Tibial nerve (tissue), 4 donors: ENCODE measurements at regions not wholly inside any gene's neighbourhood (a gene's known extent, or its start where the extent isn't known, plus 50 kb on each side); places are given as distances from the start of the nearest gene placed in this dataset.

Experiments
- DNase-seq, 2 donors: peaks; one replicate each; pipeline ENCODE4 v3.0.0-alpha.2; 2019; ENCODE audit warnings: low spot score in 2 of 2
- H3K27ac ChIP-seq, 4 donors: fragments of 200-600 bp; sonication (generic) in 3 of 4; one replicate each; pipeline ENCODE4 v1.5.1; 2017 to 2019; ENCODE audit warnings: mild to moderate bottlenecking in 1 of 4
- H3K27me3 ChIP-seq, 2 donors: fragments of 200-600 bp; sonication (generic) in 1 of 2; one replicate each; pipeline versions ENCODE4 v1.5.1 to v1.6.0; 2017 to 2019
- H3K36me3 ChIP-seq, 3 donors: fragments of 200-600 bp; sonication (generic); one replicate each; pipeline ENCODE4 v1.5.1; 2018 to 2019
- H3K4me1 ChIP-seq, 4 donors: fragments of 200-600 bp; sonication (generic) in 3 of 4; one replicate each; pipeline ENCODE4 v1.5.1; 2017 to 2019
- H3K4me3 ChIP-seq, 4 donors: fragments of 200-600 bp; sonication (generic) in 3 of 4; one replicate each; pipeline ENCODE4 v1.5.1; 2017 to 2019; ENCODE audit warnings: mild to moderate bottlenecking in 1 of 4, moderate library complexity in 1 of 4
- H3K9me3 ChIP-seq, 4 donors: fragments of 200-600 bp; sonication (generic) in 3 of 4; one replicate each; pipeline ENCODE4 v1.5.1; 2017 to 2019
- CTCF ChIP-seq, 5 experiments: fragments of 200-600 bp in 3 of 5; fragments of 450-650 bp in 2 of 5; sonication (generic) in 3 of 5; IDR thresholded peaks; one replicate each; pipeline ENCODE4 v1.5.1; 2016 to 2019; ENCODE audit warnings: antibody characterized with exemption in 5 of 5, mild to moderate bottlenecking in 3 of 5, moderate library complexity in 2 of 5
- EP300 ChIP-seq, 2 donors: sonication (generic); formaldehyde crosslinking; IDR thresholded peaks; one replicate each; pipeline ENCODE4 v1.6.1; 2017; ENCODE audit warnings: antibody characterized with exemption in 2 of 2, mild to moderate bottlenecking in 1 of 2
- POLR2A ChIP-seq, 2 donors: fragments of 450-650 bp; IDR thresholded peaks; one replicate each; pipeline ENCODE4 v1.6.1; 2017; ENCODE audit warnings: antibody characterized with exemption in 2 of 2, mild to moderate bottlenecking in 2 of 2, moderate library complexity in 2 of 2
- WGBS, 2 donors: methylation state at CpG; one replicate each; pipeline ENCODE4 v1.1.5; 2018; 5-methylcytosine and 5-hydroxymethylcytosine counted together

- H3K27ac ChIP-seq = no peak overlapping the region
- no peaks in the 10 kb centered on the region for H3K36me3 ChIP-seq
- DNase-seq = no peak
- H3K4me1 ChIP-seq = no peaks in the 10 kb centered on the region
- H3K9me3 ChIP-seq = no peaks in the 10 kb centered on the region
- H3K4me3 ChIP-seq = no peak overlapping the region
- no peak for TF ChIP-seq POLR2A (IDR thresholded peaks at IDR 0.05)
- TF ChIP-seq CTCF (IDR thresholded peaks at IDR 0.05) = no peak
- no peak for TF ChIP-seq EP300 (IDR thresholded peaks at IDR 0.05)
- no peaks in the 10 kb centered on the region for H3K27me3 ChIP-seq
- 93 to 98% methylated on average over 6 to 7 of the region's 7 CpGs for WGBS, 2 donors
These were observed 796.2 kb downstream of the EFNA5 start for GRCh38 chr5:106874531-106874930.

GRCh38 chr5:106873568-106873967, 797.2 kb downstream of the EFNA5 start:
- Histone ChIP-seq H3K36me3 (no peaks in the 10 kb centered on the region), H3K4me3 (no peak overlapping the region), H3K4me1 (no peaks in the 10 kb centered on the region), H3K27me3 (no peaks in the 10 kb centered on the region), H3K9me3 (no peaks in the 10 kb centered on the region), H3K27ac (no peak overlapping the region)
- DNase-seq = no peak
- WGBS, 2 donors = 66 to 74% methylated on average over 12 of the region's 12 CpGs
- TF ChIP-seq EP300 (IDR thresholded peaks at IDR 0.05) = no peak
- TF ChIP-seq CTCF (IDR thresholded peaks at IDR 0.05) = no peak
- no peak for TF ChIP-seq POLR2A (IDR thresholded peaks at IDR 0.05)

- Histone ChIP-seq H3K27me3 (no peaks in the 10 kb centered on the region), H3K4me1 (no peaks in the 10 kb centered on the region), H3K27ac (no peak overlapping the region), H3K36me3 (no peaks in the 10 kb centered on the region), H3K4me3 (no peak overlapping the region), H3K9me3 (no peaks in the 10 kb centered on the region)
- WGBS, 2 donors = 92 to 97% methylated on average over 5 of the region's 5 CpGs
- TF ChIP-seq EP300 (IDR thresholded peaks at IDR 0.05) = no peak
- no peak for TF ChIP-seq POLR2A (IDR thresholded peaks at IDR 0.05)
- TF ChIP-seq CTCF (IDR thresholded peaks at IDR 0.05) = no peak
- no peak for DNase-seq
These were observed 805.5 kb downstream of the EFNA5 start for GRCh38 chr5:106865279-106865678.

- no peaks in the 10 kb centered on the region for H3K4me1 ChIP-seq
- H3K36me3 ChIP-seq = no peaks in the 10 kb centered on the region
- H3K27me3 ChIP-seq = no peaks in the 10 kb centered on the region
- WGBS, 2 donors = 33 to 44% methylated on average over 3 of the region's 3 CpGs
- no peak overlapping the region for H3K4me3 ChIP-seq
- no peak for DNase-seq
- H3K9me3 ChIP-seq = no peaks in the 10 kb centered on the region
- H3K27ac ChIP-seq = no peak overlapping the region
- TF ChIP-seq EP300 (IDR thresholded peaks at IDR 0.05) = no peak
- no peak for TF ChIP-seq CTCF (IDR thresholded peaks at IDR 0.05)
- no peak for TF ChIP-seq POLR2A (IDR thresholded peaks at IDR 0.05)
These were observed 808.1 kb downstream of the EFNA5 start for GRCh38 chr5:106862450-106863193.

GRCh38 chr5:106860398-106861044, 810.2 kb downstream of the EFNA5 start:
- Histone ChIP-seq H3K36me3 (no peaks in the 10 kb centered on the region), H3K4me1 (no peaks in the 10 kb centered on the region), H3K27me3 (no peaks in the 10 kb centered on the region), H3K4me3 (no peak overlapping the region), H3K9me3 (no peaks in the 10 kb centered on the region), H3K27ac (no peak overlapping the region)
- no peak for DNase-seq
- 47 to 52% methylated on average over 3 of the region's 3 CpGs for WGBS, 2 donors
- TF ChIP-seq EP300 (IDR thresholded peaks at IDR 0.05) = no peak
- no peak for TF ChIP-seq CTCF (IDR thresholded peaks at IDR 0.05)
- TF ChIP-seq POLR2A (IDR thresholded peaks at IDR 0.05) = no peak
